GM12865 (cell line): ENCODE measurements at regions not wholly inside any gene's neighbourhood (a gene's known extent, or its start where the extent isn't known, plus 50 kb on each side); places are given as distances from the start of the nearest gene placed in this dataset.

Experiments used
- DNase-seq: peaks from one replicate; pipeline ENCODE4 v3.0.0; 2010; ENCODE audit warnings: low read depth
- H3K4me3 ChIP-seq: 2 replicates; pipeline ENCODE4 v1.5.1; 2011; ENCODE audit warnings: mild to moderate bottlenecking, low read depth, low read length, control low read depth
- TF ChIP-seq, protein P1 (sequence below): IDR thresholded peaks from 2 replicates; pipeline ENCODE4 v1.5.1; 2011; ENCODE audit warnings: low read length, control low read depth, low read depth, inconsistent platforms; ENCODE audit not compliant: insufficient read depth; ENCODE audit errors: missing control alignments

DNA sequence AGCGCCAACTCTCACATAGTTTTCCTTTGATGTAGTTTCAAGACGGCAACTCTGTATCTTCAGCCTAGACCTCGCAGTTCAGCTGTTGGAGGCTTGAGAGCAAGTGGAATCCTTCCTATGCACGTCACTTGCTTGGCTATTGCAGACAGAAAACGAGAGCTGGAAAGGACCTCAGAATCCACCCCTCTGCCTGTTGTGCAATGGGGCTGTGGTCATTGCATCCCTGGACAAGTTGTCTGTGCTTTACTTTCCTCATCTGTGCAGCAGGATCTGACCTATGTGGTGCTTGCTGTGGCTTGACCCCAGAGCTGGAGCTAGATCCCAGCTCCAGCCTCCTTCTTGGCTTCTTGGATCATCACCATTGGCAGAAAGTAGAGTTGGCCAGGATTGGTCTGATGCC is 50.0 kb upstream of the IGSF21 start:
- H3K4me3 ChIP-seq: no peak overlapping the region
- DNase-seq: no peak
- TF ChIP-seq, protein P1, sequence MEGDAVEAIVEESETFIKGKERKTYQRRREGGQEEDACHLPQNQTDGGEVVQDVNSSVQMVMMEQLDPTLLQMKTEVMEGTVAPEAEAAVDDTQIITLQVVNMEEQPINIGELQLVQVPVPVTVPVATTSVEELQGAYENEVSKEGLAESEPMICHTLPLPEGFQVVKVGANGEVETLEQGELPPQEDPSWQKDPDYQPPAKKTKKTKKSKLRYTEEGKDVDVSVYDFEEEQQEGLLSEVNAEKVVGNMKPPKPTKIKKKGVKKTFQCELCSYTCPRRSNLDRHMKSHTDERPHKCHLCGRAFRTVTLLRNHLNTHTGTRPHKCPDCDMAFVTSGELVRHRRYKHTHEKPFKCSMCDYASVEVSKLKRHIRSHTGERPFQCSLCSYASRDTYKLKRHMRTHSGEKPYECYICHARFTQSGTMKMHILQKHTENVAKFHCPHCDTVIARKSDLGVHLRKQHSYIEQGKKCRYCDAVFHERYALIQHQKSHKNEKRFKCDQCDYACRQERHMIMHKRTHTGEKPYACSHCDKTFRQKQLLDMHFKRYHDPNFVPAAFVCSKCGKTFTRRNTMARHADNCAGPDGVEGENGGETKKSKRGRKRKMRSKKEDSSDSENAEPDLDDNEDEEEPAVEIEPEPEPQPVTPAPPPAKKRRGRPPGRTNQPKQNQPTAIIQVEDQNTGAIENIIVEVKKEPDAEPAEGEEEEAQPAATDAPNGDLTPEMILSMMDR: no peak
